ENCODE measurements at regions not wholly inside any gene's neighbourhood (a gene's known extent, or its start where the extent isn't known, plus 50 kb on each side); places are given as distances from the start of the nearest gene placed in this dataset.
"Not testable (repeated sequence)": the region's sequence is repeated elsewhere in the genome, so short reads cannot be mapped to it uniquely, and the experiment has no call there.

DNA sequence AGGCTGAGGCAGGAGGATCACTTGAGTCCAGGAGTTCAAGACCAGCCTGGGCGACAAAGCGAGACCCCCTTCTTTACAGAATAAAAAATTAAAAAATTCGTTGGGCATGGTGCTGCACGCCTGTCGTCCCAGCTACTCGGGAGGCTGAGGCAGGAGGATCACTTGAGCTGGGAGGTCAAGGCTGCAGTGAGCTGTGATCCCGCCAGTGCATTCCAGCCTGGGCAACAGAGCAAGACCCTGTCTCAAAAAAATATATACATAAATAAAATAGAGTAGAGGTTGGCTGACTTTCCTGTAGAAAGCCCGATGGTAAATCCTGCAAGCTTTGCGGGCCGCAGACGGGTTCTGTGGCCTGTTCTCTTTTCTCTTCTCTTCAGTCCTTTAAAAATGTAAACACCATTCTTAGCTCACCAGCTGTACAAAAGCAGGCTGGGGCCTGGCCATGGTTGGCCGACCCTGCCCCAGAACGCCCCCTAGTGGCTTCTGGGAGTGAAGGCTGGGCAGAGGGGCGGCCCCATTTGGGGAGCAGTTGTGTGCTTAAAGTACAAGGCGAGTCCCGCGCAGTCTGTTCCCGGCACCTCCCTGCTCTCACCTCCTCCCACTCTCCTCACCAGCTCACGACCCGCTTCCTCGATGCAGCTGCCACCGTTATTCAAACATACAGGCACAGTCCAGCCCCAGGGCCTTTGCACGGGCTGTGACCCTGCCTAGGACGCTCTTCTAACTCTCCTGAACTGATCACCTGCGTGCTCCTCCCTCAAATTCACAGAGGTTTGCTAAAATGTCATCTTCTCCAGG, 109.5 kb downstream of the CRLF3 start:
- H3K4me3 ChIP-seq; H3K9me3 ChIP-seq; H3K36me3 ChIP-seq (ENCODE audit: low read depth); intact Hi-C loops (cut with DNase I, micrococcal nuclease); H3K4me1 ChIP-seq (ENCODE audit: low read depth): not testable (repeated sequence)
- DNase-seq = peak in 2 of 3 donors; percentile 34 to 68
- TF ChIP-seq CTCF (IDR thresholded peaks at IDR 0.05) = peak; percentile 54
- peak; percentile 81 for ATAC-seq

DNA sequence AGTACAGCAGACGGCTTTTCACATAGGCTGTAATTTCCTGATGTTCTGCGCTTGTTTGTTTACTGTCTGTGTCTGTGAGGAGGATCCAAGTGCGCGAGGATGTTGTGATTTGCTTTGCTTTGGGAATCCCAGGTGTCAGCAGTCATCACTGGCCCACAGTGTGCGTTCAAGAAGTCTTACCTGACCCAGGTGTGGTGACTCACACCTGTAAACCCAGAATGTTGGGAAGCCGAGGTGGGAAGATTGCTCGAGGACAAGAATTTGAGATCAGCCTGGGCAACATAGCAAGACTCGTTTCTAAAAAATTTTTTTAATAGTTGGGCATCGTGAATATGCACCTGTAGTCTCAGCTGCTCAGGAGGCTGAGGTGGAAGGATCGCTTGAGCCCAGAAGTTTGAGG, 110.7 kb downstream of the CRLF3 start:
- intact Hi-C loops (cut with DNase I, micrococcal nuclease); H3K36me3 ChIP-seq (ENCODE audit: low read depth): not testable (repeated sequence)

DNA sequence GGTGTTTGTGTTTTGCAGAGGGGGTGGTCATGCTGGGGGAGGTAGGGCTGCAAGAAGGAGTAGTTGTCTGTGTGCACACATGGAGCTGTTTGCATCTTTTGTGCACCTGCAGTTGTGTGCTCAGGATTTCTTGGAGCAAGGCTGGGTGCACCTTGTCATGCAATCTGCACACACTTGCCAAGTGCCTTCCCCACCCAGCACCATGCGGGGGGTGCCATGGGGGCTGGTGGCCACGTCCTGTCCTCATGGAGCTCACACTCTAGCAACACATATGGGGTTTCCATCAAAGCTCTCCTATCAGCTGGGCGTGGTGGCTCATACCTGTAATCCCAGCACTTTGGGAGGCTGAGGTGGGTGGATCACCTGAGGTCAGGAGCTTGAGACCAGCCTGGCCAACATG, 111.6 kb downstream of the CRLF3 start:
- DNase-seq = peak in 1 of 3 donors; percentile 13
- ATAC-seq; H3K9me3 ChIP-seq; H3K4me1 ChIP-seq (ENCODE audit: low read depth); H3K4me3 ChIP-seq; H3K36me3 ChIP-seq (ENCODE audit: low read depth); intact Hi-C loops (cut with DNase I, micrococcal nuclease): not testable (repeated sequence)

More for the DNA sequence above, 110.7 kb downstream of the CRLF3 start:
- not testable (repeated sequence) for H3K4me3 ChIP-seq; H3K9me3 ChIP-seq; ATAC-seq; H3K4me1 ChIP-seq (ENCODE audit: low read depth)
- DNase-seq = peak in 1 of 3 donors; percentile 4

DNA sequence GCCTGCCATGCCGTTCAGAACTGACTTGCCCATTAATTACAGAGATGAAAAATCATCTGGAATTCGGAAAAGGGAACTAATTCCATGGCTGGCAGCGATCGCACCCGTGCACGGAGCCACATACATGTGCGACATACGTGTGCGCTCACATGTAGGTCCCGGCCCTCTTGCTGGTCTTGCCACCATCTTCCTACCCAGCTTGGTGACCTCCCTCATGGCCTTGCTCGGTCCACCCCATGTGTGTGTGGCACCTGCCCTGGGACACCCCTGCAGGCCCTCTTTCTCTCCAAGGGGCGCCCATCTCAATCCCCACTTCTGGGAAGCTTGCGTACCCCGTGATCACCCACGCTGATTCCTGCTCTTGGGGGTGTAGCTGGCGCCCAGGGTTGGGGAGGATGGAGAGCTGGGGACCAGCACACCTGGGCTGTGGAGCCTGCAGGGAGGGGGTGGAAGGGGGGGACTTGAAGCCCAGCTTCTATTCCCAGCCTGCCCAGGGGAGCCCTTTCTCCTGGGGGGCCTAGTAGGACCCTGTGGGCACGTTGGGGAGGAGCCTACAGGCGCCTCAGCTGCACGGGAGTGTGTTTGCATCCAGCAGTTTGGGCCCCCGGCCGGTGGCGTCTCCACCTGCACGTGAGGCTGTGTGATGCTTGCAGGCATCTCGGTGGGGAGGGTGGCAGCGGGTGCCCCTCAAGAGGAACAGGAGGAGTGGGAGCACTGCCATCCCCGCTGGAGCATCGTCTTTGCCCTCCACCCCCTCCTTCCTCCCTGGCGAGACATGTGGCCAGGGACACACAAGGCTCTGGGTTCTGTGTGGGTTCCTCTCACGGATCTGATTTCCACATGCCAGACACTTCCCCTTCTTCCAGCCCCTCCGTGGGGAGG, 112.6 kb downstream of the CRLF3 start:
- H3K36me3 ChIP-seq (ENCODE audit: low read depth); H3K4me1 ChIP-seq (ENCODE audit: low read depth); H3K4me3 ChIP-seq; ATAC-seq; intact Hi-C loops (cut with DNase I, micrococcal nuclease); H3K9me3 ChIP-seq: not testable (repeated sequence)
- peak in 1 of 3 donors; percentile 26 for DNase-seq

GRCh38 chr17:30711176-30711575, 113.3 kb downstream of the CRLF3 start:
- ATAC-seq; intact Hi-C loops (cut with DNase I, micrococcal nuclease); H3K9me3 ChIP-seq; H3K36me3 ChIP-seq (ENCODE audit: low read depth); H3K4me1 ChIP-seq (ENCODE audit: low read depth); H3K4me3 ChIP-seq: not testable (repeated sequence)
- peak in 1 of 3 donors; percentile 23 for DNase-seq

DNA sequence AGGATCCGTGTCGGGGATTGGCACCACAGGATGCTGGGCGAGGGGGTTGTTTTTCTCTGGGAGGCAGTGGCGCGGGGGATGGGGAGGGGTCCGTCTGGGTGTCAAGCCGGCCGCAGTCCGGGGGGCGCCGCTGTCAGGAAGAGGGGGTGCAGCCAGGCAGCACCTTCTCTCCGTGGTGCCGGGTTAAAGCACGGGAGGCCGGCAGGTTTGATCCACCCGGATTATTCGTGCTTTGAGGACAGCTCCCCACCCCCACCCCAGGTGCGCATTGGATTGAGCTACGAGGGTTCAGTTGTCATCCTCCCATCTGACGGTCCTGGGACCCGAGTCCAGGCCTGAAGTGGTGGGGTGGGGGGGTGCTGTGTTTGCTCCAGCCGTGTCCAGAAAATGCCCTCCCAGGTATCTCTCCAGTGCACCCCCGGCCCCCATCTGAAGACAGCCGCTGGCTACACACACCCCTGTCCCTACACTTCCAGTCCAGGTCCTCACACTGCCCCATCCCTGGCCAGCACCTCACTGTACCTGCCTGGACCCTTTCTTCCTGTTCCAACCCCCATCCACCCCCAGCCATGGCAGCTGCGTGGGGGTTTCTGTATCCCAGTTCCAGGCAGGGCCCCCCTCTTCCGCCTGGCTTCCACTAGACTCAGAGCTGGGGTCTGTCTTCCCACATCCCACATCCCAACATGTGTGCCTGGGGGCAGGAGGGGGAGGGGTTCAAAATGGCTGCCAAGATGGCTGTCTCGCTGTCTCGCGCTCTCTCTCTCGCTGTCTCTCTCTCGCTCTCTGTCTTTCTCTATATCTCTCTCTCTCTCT, 114.0 kb downstream of the CRLF3 start:
- H3K9me3 ChIP-seq; DNase-seq; intact Hi-C loops (cut with DNase I, micrococcal nuclease); ATAC-seq; H3K36me3 ChIP-seq (ENCODE audit: low read depth); H3K4me1 ChIP-seq (ENCODE audit: low read depth): not testable (repeated sequence)
- peak overlapping the region; percentile 51 for H3K4me3 ChIP-seq

DNA sequence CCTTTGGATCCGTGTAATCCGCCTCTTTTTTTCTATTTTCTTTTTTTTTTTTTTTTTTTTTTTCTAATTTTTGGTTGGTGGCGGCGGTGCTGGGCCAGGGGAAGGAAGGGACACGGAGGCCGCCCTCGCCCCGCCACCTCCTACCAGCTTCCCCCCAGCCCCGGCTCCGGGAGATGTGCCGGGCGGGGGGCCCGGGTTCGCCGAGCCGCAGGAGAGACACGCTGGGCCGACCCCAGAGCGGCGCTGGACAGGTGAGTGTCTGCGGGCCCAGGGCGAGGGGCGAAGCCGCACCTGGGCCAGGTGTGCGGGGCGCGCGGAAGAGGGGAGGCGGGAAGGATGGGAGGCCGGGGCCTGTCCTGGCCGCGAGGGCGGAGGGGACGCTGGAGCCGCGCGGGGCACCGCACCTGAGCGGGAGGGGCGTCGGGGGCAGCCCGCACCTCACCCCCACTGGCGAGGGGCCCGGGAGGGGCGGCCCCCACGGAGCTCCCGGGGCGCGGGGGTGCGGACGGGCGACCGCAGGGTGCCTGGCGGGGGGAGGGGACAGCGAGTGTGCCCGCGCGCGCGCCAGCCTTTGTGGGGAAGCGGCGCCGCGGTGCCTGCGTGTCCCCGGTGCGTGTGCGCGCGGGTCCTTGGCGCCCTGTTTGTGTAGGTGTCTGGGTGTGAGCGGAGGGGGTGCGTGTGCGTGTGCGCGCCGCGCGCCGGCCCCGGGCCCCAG, 114.8 kb downstream of the CRLF3 start:
- intact Hi-C loops (cut with DNase I, micrococcal nuclease); H3K36me3 ChIP-seq (ENCODE audit: low read depth); H3K9me3 ChIP-seq; H3K4me1 ChIP-seq (ENCODE audit: low read depth): not testable (repeated sequence)
- ATAC-seq (peak; percentile 3), DNase-seq (peak in 2 of 3 donors; percentile 37 to 62)
- H3K4me3 ChIP-seq = peak overlapping the region; percentile 51

DNA sequence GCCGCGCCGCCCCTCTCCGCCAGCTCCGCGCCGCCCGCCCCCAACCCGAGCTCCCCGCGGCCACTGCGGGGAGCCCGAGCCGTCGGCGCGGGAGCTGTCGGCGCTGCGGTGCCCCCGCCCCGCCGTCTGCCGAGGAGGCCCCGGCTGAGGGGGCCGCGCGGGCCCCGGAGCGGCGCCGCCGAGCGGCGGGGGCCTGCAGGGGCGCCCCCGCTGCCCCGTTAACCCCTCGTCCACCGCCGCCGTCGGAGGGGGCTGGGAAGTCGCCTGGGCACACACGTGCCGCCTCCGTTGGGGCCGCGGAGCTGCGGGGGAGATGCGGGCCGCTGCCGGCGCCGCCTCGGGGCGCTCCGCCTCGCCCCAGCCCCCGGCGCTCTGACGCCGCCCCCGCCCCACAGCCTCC, 115.4 kb downstream of the CRLF3 start:
- DNase-seq = peak in 1 of 3 donors; percentile 60
- H3K36me3 ChIP-seq (ENCODE audit: low read depth); ATAC-seq; intact Hi-C loops (cut with DNase I, micrococcal nuclease); H3K9me3 ChIP-seq; H3K4me1 ChIP-seq (ENCODE audit: low read depth): not testable (repeated sequence)
- H3K4me3 ChIP-seq = peak overlapping the region; percentile 51

- ATAC-seq (peak; percentile 79), DNase-seq (peak; percentile 79 to 90 (median 89))
- peak overlapping the region; percentile 51 for H3K4me3 ChIP-seq
- intact Hi-C loops (cut with DNase I, micrococcal nuclease); H3K4me1 ChIP-seq (ENCODE audit: low read depth); H3K36me3 ChIP-seq (ENCODE audit: low read depth); H3K9me3 ChIP-seq: not testable (repeated sequence)
Measured at GRCh38 chr17:30708241-30709078, 116.0 kb downstream of the CRLF3 start.

GRCh38 chr17:30707724-30708240, 116.7 kb downstream of the CRLF3 start:
- ATAC-seq (peak; percentile 48), DNase-seq (peak in 2 of 3 donors; percentile 49 to 74)
- H3K4me1 ChIP-seq (ENCODE audit: low read depth); H3K36me3 ChIP-seq (ENCODE audit: low read depth); intact Hi-C loops (cut with DNase I, micrococcal nuclease); H3K9me3 ChIP-seq: not testable (repeated sequence)
- peak overlapping the region; percentile 51 for H3K4me3 ChIP-seq
